ENCODE measurements at regions not wholly inside any gene's neighbourhood (a gene's known extent, or its start where the extent isn't known, plus 50 kb on each side); places are given as distances from the start of the nearest gene placed in this dataset.
A peak's percentile ranks its signal among the peaks of the same experiment; 100 is the strongest.

- peak overlapping the region; percentile 11; the same call in 1 of the 2 replicates for H3K18ac ChIP-seq (ENCODE audit: extremely low read depth, low read length)
- no peak overlapping the region for H3K4ac ChIP-seq (replicated peaks; ENCODE audit: insufficient read length, low read depth, low read length)
- H4K8ac ChIP-seq (ENCODE audit: extremely low read depth, insufficient read depth, low read length), result no peak overlapping the region
- H3K9ac ChIP-seq (replicated peaks in 1 of 4; ENCODE audit: extremely low read depth in 1 of 4, low read depth in 3 of 4, low read length in 3 of 4), result no peak overlapping the region
- no peak overlapping the region for H2BK12ac ChIP-seq (ENCODE audit: low read depth, low read length)
- DNase-seq (ENCODE audit: low read depth in 1 of 2, low spot score in 2 of 2) (no peak), FAIRE-seq (no peak)
- WGBS, 2 experiments (ENCODE audit: extremely low coverage in 1 of 2, insufficient coverage in 1 of 2, insufficient read length in 1 of 2, insufficient replicate concordance in 2 of 2, low coverage in 1 of 2, low lambda C conversion rate in 2 of 2, missing lambda C conversion rate in 1 of 2), result 88% methylated on average over 3 of the region's 3 CpGs; no CpG with 5 or more reads in 1 of the 2 experiments
- H3K4me3 ChIP-seq (ENCODE audit: extremely low read depth in 1 of 4, insufficient read depth in 2 of 4, low read depth in 3 of 4, low read length in 4 of 4), result no peak overlapping the region
- H3K56ac ChIP-seq (replicated peaks; ENCODE audit: insufficient read length, low read depth, low read length), result no peak overlapping the region
- no peaks in the 10 kb centered on the region for H3K27me3 ChIP-seq (replicated peaks in 1 of 4; ENCODE audit: control insufficient read depth in 3 of 4, extremely low read depth in 1 of 4, insufficient read depth in 3 of 4, low read length in 3 of 4)
- H3K23ac ChIP-seq (ENCODE audit: insufficient read length), result no peak overlapping the region
- no peak overlapping the region for H2AK5ac ChIP-seq (ENCODE audit: low read depth, low read length)
- ChIA-PET POLR2A (ENCODE audit: partially characterized antibody) (no interaction called here), CTCF (ENCODE audit: partially characterized antibody) (interaction anchor here (1.1 to 2.3 kb wide), 3 partner anchors 8 to 537 kb away, joined by 3 to 5 read pairs (median 3); no protein-coding TSS in a partner anchor)
- H3K36me3 ChIP-seq (ENCODE audit: control insufficient read depth in 2 of 4, insufficient read depth in 4 of 4, low read length in 3 of 4), result no peaks in the 10 kb centered on the region
- no peak overlapping the region for H3K27ac ChIP-seq (ENCODE audit: low read depth, low read length)
- H4K20me1 ChIP-seq (replicated peaks in 1 of 2; ENCODE audit: control insufficient read depth in 1 of 2, insufficient read depth in 2 of 2, low read length in 2 of 2), result no peaks in the 10 kb centered on the region
- H4K91ac ChIP-seq (replicated peaks; ENCODE audit: insufficient read length, low read length), result no peak overlapping the region
- H3K9me3 ChIP-seq (ENCODE audit: insufficient read depth in 2 of 2, low read depth in 1 of 2, low read length in 1 of 2), result no peaks in the 10 kb centered on the region
- no peak overlapping the region for H2AFZ ChIP-seq (ENCODE audit: low read length)
- no peak overlapping the region for H3K4me2 ChIP-seq (ENCODE audit: insufficient read depth in 1 of 2, low read depth in 2 of 2, low read length in 2 of 2)
- no peaks in the 10 kb centered on the region for H3K79me1 ChIP-seq (ENCODE audit: low read depth, low read length)
- no peak overlapping the region for H3K14ac ChIP-seq (ENCODE audit: insufficient read length)
- H3K79me2 ChIP-seq (ENCODE audit: control insufficient read depth in 1 of 2, insufficient read depth in 2 of 2, low read length in 2 of 2), result no peaks in the 10 kb centered on the region
- H2BK15ac ChIP-seq (ENCODE audit: low read length), result no peak overlapping the region
- no peaks in the 10 kb centered on the region for H3K23me2 ChIP-seq (ENCODE audit: low read depth, low read length)
- H2BK5ac ChIP-seq (ENCODE audit: low read depth, low read length), result no peak overlapping the region
- no peak overlapping the region for H2BK120ac ChIP-seq (replicated peaks; ENCODE audit: low read depth, low read length)
- H4K5ac ChIP-seq (ENCODE audit: insufficient read length, low read depth, low read length), result no peak overlapping the region
- no peak overlapping the region for H2BK20ac ChIP-seq (ENCODE audit: low read length)
- TF ChIP-seq SUZ12 (IDR thresholded peaks at IDR 0.05; ENCODE audit: low read length) (no peak), CHD2 (IDR thresholded peaks at IDR 0.05; ENCODE audit: low read length) (no peak), SIRT6 (IDR thresholded peaks at IDR 0.05; ENCODE audit: low read length) (no peak), RAD21 (IDR thresholded peaks at IDR 0.05 in 1 of 2, conservative IDR thresholded peaks at IDR 0.05 in 1 of 2; ENCODE audit: low read depth in 2 of 2, low read length in 2 of 2) (0 out of 4 replicates have a peak, but pooled peaks of 1 of the 2 experiments have one; percentile 8), CTCF (IDR thresholded peaks at IDR 0.05; ENCODE audit: control extremely low read depth in 1 of 3, insufficient read depth in 1 of 3, low read depth in 1 of 3, low read length in 3 of 3) (peak in 2 of 3 experiments; percentile 2 to 24; a peak in 3 of 4 replicates), JUND (IDR thresholded peaks at IDR 0.05; ENCODE audit: low read length) (0 out of 2 replicates have a peak, but pooled peaks have one; percentile 33)
- no peaks in the 10 kb centered on the region for H3K4me1 ChIP-seq (replicated peaks in 1 of 4; ENCODE audit: control insufficient read depth in 3 of 4, insufficient read depth in 4 of 4, low read length in 3 of 4)
These were observed 266.4 kb upstream of the NCAM1 start for GRCh38 chr11:112694813-112695212.

Measured in H1 (cell line).